Cerebellar nuclear complex (tissue), 1 donor: ENCODE measurements at regions not wholly inside any gene's neighbourhood (a gene's known extent, or its start where the extent isn't known, plus 50 kb on each side); places are given as distances from the start of the nearest gene placed in this dataset.
"Not testable (repeated sequence)": the region's sequence is repeated elsewhere in the genome, so short reads cannot be mapped to it uniquely, and the experiment has no call there.

Experiments used
- DNase-seq, 2 experiments: peaks; one replicate each; lab custom pipeline; 2025; lab: John Stamatoyannopoulos, UW

DNA sequence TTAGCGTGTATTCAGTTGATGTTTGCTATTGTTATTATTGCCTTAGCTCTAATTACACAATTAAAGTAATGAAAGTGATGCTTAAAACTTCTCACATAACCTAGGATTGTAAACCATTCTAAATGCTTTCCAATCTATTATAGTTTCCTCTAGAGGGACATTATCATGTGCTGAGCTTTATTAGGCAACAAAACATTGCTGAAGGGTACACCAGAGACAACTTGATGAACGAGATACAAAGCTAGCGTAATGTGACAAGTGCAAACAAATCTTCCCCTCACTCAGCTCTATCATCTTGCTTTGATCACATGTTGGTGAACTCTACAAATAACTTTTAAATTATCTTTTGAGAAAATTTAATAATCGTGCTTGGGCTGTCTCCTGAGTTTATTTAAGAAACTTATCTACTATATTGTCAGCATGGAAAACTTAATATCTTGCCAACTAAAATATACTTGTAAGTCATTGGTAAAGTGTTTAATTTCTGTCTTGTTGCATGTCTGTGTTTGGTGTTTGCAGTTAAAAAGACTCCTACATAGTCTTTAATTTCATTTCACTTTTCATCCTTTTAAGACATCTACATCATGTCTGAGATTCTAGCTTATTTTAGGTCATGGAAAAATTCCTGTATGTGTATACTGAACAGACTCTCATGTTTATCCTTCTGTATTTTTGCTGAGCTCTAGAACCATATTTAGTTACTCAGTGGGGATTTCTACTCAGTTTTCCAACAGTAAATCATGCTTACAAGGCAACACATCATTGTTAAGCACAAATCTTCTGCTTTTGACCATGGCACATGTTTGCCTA, 104.2 kb upstream of the ADAMTS5 start:
- no peak for DNase-seq

DNA sequence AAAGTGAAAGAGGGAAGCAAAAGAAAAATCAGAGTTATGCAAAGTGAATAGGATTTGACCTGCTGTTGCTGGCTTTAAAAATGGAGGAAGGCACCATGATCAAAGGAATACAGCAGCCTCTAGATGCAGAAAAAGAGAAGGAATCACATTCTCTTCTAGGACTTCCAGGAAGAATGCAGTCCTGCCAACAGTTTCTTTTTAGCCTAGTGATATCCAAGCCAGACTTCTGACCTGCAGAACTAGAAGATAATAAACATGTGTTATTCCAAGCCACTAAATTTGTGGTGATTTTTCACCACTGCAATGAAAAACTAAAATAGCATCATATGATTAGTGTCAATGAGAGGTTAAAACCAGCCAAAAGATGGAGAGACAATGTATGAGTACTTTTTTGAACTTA, 101.9 kb upstream of the ADAMTS5 start:
- no peak for DNase-seq

DNA sequence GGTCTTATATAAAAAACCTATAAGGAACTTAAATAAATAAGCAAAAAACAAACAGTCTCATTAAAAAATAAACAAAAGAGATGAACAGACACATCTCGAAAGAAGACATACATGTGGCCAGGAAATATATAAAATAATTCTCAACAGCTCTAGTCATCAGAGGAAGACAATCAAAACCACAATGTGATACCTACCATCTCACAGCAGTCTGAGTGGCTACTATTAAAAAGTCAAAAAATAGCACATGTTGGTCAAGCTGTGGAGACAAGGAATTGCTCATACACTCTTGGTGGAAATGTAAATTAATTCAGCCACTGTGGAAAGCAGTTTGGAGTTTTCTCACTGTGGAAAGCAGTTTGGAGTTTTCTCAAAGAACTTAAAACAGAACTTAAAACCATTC, 100.3 kb upstream of the ADAMTS5 start:
- no peak for DNase-seq

DNA sequence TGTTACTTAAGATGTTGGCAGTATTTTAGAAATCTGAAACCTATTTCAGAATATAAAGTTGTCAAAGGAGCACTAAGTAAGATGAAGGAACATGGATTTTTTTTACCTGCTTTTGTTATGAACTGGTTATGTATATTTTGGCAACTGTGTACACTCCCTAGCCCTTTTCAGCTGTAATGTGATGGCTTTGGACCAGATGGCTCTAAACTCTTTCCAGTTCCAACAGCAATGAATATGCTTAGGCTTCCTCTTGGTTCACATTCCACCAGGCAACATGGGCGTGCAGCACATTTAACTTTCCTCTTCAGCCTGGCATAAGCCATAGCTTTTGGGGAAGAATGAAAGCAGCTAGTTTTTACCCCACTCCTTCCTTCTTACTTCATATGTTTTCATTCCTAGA, 95.6 kb upstream of the ADAMTS5 start:
- DNase-seq: no peak

DNA sequence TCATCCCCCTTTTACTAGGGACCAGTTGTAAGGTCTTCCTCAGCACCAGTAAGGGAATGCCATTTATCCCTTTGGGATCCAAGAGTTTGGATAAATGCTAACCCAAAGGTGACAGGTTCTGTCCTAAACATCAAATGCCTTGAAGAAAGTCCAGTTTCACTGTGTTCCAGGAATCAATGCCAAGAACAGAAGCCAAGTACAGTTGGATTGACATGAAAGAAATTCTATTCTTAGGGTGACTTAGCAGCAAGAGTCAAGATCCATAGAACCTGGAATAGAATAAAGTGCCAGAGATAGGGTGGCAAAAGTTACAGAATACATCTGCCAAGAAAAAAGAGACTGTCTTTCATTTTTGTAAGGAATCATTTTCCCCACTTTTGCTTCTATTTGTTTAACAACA, 94.9 kb upstream of the ADAMTS5 start:
- no peak for DNase-seq

DNA sequence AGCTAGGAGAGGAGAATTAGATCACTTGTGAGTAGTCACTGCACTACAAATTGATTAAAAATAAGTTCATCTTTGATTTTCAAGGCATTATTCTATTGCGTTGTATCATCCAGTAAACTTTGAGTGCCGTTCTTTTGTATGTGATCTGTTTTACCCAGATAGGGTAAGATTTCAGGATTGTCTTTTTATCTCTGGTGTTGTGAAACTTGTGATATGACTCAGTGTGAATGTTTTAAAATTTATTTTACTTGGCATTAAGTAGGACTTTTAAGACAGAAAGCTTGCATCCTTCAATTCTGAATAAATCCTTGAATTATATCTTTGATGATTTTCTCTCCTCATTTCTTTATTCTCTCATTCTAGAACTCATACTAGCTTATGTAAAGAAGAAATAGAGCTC, 93.3 kb upstream of the ADAMTS5 start:
- no peak for DNase-seq

DNA sequence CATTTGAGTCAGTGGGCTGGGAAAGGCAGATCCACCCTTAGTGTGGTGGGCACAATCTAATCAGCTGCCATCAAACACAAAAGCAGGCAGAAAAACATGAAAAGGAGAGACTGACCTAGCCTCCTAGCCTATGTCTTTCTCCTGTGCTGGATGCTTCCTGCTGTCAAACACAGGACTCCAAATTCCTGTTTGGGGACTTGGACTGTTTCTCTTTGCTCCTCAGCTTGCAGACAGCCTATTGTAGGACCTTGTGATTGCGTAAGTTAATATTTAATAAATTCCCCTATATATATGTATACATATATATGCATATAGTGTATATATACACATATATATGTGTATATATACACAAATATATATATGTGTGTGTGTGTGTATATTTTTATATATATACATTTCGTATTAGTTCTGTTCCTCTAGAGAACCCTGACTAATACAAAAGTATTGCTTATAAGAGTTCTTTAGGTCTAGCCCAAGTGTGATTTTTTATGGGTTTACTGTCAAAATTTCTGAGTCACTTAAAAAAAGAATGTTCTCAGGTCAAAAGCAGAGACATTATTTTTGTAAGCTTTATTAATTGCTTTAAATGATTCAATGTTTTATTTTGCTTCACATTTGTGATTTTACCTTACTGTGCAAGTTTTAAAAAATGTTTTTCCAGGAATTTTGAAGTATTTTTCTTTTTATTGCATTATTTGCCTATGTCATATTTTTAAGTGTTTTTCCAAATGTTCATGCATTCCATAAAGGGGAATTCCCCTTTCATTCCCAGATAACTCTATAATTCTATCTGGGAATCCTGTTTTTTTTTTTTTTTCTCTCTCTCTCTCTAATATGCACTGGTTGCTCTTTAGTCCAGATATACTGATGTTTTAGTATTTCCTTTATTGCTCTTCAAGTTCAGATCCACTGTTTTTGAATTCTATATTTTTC, 92.1 kb upstream of the ADAMTS5 start:
- no peak for DNase-seq

DNA sequence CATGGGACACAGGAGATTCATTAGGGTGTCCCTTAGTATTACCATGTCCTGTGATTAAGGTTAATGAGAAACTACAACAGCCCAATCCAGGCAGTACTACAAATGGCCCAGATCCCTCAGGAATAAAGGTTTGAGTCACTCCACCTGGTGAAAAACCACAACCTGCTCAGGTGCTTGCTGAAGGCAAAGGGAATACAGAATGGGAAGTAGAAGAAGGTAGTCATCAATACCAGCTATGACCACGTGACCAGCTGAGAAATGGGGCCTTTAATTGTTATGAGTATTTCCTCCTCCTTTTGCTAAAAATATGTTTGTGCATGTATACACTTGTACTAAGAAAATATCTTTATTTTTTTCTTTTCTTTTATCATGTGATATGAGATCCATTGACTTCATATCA, 91.1 kb upstream of the ADAMTS5 start:
- no peak for DNase-seq

DNA sequence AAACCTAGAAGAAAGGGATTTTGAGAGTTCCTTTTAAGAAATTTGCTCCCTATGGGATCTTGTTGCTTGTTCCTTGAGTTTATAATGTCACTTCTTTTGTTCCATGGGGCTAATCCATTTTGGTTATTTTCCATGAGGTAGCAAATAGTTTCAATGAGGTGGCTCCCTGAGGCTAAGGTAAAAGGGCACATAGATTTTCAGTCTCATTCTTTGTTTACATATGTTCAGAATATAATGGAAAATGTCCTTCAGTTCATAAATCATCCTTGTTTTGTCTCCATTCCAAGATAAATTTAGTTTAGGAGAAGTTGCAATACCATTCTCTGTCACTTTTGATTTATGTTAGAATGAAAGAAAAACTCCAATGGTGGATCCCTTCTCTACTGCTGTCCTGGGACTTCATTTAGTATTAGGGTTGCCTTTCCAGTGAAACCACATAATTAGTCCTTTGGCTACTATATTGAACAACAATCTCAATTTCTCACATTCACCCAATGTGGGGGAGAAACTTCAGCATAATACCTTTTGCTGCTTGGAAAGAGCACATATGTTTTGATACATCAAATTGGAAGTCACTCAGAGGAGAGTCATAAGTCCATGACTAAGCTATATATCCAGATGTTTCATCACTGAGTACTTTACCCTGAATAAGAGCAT, 80.9 kb upstream of the ADAMTS5 start:
- DNase-seq: no peak

DNA sequence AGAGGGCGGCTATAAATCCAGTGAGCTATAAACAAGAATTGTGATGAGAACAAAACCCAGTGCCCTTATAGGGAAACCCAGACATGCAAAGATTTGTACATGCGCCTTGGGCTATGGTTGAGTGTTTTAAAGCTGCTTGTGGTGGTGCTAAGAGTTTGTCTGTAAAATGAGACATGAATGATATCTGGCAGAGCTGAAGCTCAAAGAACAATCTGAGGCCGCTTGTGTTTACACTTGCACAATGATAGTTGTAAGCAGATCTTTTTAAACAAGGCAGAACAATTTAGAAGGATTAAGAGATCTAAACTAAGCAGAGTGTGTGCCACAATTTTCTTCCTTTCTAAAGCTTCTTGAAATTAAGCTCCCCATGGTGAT, 80.4 kb upstream of the ADAMTS5 start:
- DNase-seq: no peak

DNA sequence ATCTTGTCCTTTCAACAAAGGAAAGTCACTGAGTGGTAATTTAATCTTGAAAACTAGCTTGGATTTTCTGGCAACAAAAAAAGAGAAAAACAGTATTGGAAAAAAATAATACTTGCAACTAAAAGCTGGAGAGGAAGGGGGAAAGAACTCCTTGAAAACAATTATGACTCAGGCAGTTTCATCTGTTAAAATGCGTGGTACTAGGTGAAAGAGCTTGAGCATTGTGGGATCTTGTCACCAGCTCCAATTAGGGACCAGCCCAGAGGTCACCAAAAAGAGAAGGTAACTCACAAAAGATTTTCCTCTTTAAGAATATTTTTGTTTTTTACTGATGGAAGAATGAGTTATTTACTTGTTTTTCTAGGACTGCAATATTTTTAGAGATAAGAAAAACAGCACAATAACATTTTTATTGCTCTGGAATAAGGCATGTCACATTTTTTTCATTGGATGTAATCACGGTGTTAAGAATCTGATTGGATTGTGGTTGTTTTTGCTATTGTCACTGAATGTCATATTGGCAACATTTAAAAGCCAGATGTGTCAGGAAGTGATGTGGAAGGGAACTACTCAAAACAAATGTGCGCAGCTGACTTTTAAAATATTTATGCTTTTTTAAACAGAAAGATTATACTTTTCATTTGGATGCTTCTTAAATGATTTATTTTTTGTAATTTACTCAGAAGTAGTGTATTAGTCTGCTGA, 78.5 kb upstream of the ADAMTS5 start:
- DNase-seq: no peak

DNA sequence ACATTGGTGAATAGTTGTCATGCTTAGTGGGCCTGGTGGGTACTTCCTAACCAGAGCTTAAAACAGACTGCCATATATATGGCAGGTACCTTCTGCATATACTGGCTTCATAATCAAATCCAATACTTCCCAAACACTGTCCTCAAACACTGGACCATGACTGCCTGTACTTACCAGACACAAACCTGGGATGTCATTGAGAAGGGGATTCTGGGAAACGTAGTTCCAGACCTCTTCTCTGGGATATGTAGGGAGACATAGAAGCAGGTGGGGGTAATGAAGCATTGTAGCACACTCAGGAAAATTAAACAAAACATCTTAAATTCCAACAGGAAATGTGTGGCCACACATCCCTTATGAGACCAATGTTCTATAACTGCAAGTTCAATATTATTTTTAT, 76.5 kb upstream of the ADAMTS5 start:
- no peak for DNase-seq

DNA sequence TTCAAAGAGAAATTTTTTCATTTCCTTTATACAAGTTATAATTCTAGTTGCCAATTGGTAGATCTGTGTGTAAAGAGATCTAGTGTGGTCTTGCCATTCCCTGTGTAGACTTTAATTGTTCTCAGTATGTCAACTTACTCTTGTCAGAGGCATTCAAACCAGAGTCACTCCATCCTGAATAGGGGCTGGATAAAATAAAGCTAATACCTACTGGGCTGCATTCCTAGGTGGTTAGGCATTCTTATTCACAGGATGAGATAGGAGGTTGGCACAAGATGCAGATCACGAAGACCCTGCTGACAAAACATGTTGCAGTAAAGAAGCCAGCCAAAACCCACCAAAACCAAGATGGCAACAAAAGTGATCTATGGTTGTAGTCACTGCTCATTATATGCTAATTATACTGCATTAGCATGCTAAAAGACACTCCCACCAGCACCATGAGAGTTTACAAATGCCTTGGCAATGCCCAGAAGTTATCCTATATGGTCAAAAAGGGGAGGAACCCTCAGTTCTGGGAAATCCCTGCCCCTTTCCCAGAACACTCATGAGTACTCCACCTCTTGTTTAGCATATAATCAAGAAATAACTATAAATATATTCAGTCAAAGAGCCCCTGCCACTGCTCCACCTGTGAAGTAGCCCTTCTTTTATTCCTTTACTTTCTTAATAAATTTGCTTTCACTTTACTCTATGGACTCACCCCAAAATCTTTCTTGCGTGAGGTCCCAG, 74.0 kb upstream of the ADAMTS5 start:
- no peak for DNase-seq

DNA sequence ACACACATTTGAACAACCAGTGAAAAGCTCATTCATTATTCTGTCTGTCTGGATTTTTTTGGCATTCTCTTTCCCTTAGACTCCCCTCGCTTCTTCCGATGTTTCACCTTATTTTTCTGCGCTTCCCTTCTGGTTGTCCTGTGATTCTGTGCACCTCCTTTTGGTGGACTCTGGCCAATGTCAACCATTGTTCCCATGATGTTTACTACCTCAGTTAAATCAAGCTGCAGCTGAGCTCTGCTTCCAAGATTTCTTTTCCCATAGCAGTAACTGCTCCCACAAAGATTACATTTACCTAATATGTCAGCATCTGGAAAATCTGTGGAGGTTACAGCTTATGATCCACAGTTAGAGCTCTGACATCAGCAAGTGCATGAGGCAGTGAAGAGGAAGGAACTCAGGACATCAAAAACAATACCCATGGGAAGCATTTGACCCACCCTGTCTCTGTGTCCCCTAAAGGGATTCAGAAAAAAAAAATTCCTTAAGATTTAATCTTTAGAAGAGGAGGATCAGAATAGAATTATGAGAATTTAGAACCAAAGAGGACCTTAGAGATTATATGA, 69.9 kb upstream of the ADAMTS5 start:
- peak in 1 of 2 experiments; percentile 12 for DNase-seq

DNA sequence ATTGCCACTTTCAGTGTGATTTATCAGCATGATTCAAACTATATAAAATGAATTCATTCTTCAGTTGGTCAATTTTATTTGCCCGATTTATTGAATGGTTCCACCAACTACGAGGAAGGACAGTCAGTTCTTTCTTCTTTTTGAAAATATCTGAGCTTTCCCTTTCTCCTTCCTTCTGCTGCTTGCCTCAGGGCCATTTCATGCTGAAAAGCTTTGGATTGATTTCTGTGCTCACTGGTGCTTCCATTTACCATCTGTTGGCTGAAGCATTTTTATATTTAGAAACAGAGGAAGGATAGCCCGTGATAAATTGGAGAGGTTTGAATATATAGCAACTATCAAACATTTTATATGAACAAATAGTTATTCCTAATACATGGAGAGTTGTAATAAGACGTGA, 68.9 kb upstream of the ADAMTS5 start:
- DNase-seq: peak; percentile 31 to 90

DNA sequence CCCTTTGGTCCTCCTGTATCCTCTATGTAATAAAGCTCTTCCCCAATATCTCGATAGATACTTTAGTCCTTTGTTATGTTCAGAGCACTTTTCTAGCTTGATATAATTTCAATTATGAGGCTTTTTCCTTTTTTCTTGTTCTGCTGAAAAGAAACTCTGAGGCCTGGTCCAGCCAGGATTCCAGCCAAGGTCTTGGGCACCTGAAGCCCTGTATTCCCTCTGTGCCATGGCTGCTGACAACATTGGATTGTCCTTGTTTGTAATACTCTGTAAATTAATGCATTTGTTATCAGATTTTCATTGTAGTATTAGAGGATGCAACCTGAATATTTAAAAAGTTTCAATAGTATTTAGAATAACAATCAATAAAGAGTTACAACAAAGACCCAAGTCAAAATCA, 67.9 kb upstream of the ADAMTS5 start:
- DNase-seq: no peak

DNA sequence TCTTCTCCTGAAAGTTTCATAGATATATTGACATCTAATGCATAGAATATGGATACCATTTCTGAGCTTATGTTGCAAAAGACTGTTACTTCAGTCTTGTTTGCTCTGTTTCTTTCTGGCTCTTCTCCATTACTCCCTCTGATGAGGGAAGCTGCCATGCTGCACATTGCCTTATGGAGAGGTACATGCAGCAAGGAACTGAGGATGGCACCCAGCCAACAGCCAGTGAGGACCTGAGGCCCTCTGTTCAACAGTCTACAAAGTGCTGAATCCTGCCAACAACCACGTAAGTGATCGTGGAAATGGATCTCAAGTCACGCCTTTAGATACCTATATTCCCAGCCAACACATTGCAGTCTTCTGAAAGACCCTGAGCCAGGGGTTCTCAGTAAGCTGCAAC, 66.6 kb upstream of the ADAMTS5 start:
- peak; percentile 17 to 55 for DNase-seq

DNA sequence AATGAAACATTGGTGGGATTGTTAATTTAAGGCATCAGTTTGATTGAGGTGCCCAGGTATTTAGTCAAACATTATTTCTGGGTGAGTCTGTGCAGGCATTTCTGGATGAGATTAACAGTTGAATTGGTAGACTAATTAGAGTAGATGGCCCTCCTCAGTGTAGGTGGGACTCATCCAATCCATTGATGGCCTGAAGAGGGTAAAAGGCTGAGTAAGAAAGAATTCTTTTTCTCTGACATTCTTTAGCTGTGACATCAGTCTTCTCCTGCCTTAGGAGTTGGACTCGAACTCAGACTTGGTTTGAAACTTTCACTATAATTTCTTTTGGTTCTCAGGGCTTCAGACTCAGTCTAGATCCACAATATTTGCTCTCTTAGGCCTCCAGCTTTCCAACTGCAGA, 59.6 kb upstream of the ADAMTS5 start:
- DNase-seq: no peak

DNA sequence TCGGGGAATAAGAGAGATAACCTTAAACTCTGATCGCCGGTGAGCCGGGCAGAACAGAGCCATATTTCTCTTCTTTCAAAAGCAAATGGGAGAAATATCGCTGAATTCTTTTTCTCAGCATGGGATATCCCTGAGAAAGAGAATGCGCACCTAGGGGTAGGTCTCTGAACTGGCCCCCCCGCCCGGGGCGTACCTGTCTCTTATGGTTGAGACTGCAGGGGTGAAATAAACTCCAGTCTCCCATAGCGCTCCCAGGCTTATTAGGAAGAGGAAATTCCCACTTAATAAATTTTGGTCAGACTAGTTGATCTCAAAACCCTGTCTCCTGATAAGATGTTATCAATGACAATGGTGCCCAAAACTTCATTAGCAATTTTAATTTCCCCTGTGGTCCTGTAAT, 58.8 kb upstream of the ADAMTS5 start:
- not testable (repeated sequence) for DNase-seq

DNA sequence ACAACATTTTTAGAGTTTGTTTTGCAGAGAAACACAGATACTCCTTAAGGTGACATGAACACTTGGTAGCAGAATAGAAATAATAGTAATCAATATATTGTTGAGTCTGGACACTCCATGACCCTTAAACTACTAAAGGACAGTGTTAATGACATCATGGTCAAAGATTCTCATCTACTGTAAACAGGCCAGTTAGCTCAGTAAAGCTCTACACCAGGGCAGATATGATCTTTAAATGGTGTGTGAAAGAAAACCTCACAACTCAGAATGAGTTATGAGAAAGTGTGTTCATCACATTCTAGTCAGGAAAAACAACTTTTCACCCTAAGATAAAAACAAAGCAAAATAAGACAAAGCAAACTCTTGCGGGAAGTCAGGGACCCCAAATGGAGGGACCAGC, 58.1 kb upstream of the ADAMTS5 start:
- DNase-seq: no peak

DNA sequence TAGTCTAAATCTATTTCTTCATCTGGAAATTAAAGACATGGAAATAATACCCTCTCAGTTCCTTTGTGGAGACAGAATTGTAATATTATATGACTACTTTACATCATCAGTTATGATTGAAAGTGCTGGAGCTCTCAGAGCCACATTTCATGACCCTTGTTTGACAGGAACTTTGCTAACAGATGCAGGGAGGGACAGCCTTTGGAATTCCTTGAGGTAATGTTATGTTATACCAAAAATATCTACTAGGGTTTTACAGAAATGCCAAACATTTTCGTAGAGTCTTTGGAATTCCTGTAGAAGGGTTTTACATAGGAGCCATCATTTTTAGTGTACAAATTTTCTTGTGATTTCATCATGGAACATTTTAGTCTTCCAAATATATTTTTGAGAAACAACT, 57.4 kb upstream of the ADAMTS5 start:
- no peak for DNase-seq
